AG04449 (cell line): ENCODE measurements at regions not wholly inside any gene's neighbourhood (a gene's known extent, or its start where the extent isn't known, plus 50 kb on each side); places are given as distances from the start of the nearest gene placed in this dataset.
"Not testable (repeated sequence)": the region's sequence is repeated elsewhere in the genome, so short reads cannot be mapped to it uniquely, and the experiment has no call there.

Experiments used
- CTCF ChIA-PET: fragments of 350-600 bp; formaldehyde crosslinking; extraction: SDS; loops from one replicate; lab custom pipeline; 2021; ENCODE audit warnings: antibody characterized with exemption; lab: Yijun Ruan, JAX
- POLR2A ChIA-PET: fragments of 400-600, 350-600 bp; formaldehyde crosslinking; extraction: SDS; loops from one replicate; lab custom pipeline; 2020; ENCODE audit warnings: antibody characterized with exemption, inconsistent platforms; lab: Yijun Ruan, JAX
- DNase-seq: peaks from one replicate; pipeline ENCODE4 v3.0.0-alpha.2; 2010; ENCODE audit warnings: low read depth, low spot score
- H3K4me3 ChIP-seq: 2 replicates; pipeline ENCODE4 v1.5.1; 2011; ENCODE audit warnings: low read depth, mild to moderate bottlenecking, control low read depth, low read length
- TF ChIP-seq, protein P1 (sequence below): IDR thresholded peaks from one replicate; pipeline ENCODE4 v1.5.1; 2011; ENCODE audit warnings: mild to moderate bottlenecking, moderate library complexity, low read length, control low read depth, inconsistent platforms; ENCODE audit not compliant: insufficient read depth; ENCODE audit errors: missing control alignments

DNA sequence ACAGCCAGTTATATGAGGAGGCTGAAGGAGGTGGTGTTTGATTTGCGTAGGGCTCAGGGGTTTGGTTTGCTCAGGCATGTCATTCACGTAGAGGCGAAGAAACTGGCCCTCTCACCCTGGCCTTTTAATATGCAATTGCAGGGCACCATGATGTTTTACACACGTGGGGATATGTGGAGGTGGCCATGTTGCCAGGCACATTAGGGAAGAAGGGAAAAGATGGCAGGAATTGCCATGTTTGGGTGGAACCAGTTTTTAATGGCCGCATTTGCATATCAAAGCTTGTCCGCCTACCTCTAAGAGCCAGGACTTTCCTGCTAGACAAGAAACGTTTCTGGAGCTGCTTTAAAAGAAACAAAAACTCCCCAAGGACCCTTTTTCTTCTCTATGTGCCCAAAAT, 1483.7 kb upstream of the GOT2 start:
- CTCF ChIA-PET, result no interaction called here
- POLR2A ChIA-PET, result no interaction called here
- TF ChIP-seq, protein P1, sequence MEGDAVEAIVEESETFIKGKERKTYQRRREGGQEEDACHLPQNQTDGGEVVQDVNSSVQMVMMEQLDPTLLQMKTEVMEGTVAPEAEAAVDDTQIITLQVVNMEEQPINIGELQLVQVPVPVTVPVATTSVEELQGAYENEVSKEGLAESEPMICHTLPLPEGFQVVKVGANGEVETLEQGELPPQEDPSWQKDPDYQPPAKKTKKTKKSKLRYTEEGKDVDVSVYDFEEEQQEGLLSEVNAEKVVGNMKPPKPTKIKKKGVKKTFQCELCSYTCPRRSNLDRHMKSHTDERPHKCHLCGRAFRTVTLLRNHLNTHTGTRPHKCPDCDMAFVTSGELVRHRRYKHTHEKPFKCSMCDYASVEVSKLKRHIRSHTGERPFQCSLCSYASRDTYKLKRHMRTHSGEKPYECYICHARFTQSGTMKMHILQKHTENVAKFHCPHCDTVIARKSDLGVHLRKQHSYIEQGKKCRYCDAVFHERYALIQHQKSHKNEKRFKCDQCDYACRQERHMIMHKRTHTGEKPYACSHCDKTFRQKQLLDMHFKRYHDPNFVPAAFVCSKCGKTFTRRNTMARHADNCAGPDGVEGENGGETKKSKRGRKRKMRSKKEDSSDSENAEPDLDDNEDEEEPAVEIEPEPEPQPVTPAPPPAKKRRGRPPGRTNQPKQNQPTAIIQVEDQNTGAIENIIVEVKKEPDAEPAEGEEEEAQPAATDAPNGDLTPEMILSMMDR, result no peak
- H3K4me3 ChIP-seq, result no peak overlapping the region
- no peak for DNase-seq

DNA sequence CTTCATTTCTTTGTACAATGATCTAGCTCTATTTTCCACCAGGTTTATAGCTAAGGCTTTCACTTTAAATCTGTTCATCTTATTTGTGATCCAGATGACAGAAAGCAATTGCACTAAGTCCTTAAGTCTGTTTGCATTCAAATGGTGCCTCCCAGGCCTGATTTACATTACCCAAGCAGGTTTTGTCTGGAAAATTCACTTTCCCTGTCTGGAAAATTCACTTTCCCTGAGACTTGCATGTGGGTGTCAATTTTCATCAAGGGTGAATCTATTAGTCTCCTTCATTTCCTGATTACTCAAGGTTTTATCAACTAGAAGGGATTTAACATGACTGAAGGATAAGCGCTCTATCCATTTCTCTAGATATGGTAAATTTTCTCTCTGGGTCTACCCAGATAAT, 1480.2 kb upstream of the GOT2 start:
- TF ChIP-seq, protein P1, result no peak
- CTCF ChIA-PET, result no interaction called here
- no peak overlapping the region for H3K4me3 ChIP-seq
- DNase-seq, result no peak
- POLR2A ChIA-PET, result no interaction called here

DNA sequence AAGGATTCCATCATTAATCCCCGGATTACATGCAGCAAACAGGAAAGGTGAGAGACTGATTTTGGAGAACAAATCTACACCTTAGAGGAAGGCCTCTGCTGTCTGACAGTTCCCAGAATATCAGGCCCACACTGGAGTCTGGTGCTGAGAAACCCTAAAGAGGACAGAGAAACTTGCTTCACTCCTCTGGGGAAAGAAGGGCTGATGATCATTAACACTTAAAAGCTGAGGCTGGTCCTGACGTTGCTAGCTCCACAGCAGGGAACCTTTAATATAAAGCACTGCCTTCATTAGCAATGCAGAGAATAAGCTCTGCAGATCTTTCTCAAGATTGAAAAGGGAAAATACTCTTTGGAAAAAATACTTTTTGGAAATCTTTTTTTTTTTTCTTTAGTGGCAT, 1472.4 kb upstream of the GOT2 start:
- no peak overlapping the region for H3K4me3 ChIP-seq
- no peak for DNase-seq
- TF ChIP-seq, protein P1, result no peak
- ChIA-PET CTCF (interaction anchor here (1.1 kb wide), 1 partner anchor 794 kb away, joined by 3 read pairs; no protein-coding TSS in a partner anchor), POLR2A (no interaction called here)

DNA sequence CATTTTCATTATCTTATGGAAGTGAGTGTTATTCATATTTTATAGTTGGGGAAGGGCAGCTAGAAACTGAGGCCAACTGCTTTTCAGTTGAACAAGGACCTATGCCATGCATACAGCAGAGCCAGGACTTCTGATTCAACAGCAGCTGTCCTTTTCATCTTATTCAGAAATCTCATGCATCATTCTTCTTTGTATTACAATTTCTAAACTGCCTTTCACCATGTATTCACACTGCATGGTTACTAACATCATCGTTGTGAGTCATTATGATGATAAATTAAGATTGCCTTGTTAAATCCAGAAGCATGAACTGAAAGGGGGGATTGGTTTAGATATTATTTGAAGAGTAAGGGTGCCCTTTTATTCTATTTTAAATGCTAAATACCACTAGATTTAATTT, 1470.1 kb upstream of the GOT2 start:
- POLR2A ChIA-PET, result no interaction called here
- DNase-seq, result no peak
- H3K4me3 ChIP-seq, result no peak overlapping the region
- CTCF ChIA-PET, result interaction anchor here (1.2 to 1.4 kb wide), 3 partner anchors 13 to 790 kb away, joined by 3 to 4 read pairs (median 3); no protein-coding TSS in a partner anchor
- TF ChIP-seq, protein P1, result no peak

DNA sequence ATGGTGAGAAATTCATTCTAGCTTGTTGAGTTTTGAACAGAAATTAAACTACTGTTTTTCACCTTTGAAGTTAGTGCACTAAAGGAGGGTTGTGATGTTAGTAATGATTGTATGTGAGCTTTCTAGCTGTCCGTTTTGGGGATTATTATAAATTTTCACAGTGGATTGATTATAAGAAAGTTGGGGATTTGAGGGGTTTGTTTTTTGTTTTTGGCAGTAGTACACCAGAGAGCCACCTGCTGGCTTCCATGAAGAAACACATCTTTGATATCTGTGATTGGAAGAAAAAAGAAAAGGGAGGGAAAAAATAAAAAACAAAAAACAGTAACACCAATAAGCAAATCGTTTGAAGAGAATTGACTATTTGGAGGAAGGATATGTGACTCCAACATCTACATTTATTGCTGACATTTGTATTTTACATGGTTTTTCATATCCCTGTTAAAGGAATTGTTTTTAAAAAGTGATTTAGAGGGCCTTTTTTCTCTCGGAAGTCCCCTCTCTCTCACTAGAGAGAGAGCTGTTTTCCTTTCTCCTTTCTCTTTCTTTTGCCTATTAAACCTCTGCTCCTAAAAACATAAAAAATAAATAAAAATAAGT, 1469.5 kb upstream of the GOT2 start:
- DNase-seq, result no peak
- TF ChIP-seq, protein P1, result peak; percentile 9
- no peak overlapping the region for H3K4me3 ChIP-seq
- ChIA-PET CTCF (interaction anchor here (0.7 to 1.4 kb wide), 4 partner anchors 12 to 1389 kb away, joined by 3 to 4 read pairs (median 4); no protein-coding TSS in a partner anchor), POLR2A (no interaction called here)

DNA sequence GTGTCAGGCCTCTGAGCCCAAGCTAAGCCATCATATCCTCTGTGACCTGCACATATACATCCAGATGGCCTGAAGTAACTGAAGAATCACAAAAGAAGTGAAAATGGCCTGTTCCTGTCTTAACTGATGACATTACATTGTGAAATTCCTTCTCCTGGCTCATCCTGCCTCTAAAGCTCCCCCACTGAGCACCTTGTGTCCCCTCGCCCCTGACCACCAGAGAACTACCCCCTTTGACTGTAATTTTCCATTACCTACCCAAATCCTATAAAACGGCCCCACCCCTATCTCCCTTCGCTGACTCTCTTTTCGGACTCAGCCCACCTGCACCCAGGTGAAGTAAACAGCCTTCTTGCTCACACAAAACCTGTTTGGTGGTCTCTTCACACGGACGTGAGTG, 1466.6 kb upstream of the GOT2 start:
- CTCF ChIA-PET, POLR2A ChIA-PET, H3K4me3 ChIP-seq, DNase-seq: not testable (repeated sequence)

DNA sequence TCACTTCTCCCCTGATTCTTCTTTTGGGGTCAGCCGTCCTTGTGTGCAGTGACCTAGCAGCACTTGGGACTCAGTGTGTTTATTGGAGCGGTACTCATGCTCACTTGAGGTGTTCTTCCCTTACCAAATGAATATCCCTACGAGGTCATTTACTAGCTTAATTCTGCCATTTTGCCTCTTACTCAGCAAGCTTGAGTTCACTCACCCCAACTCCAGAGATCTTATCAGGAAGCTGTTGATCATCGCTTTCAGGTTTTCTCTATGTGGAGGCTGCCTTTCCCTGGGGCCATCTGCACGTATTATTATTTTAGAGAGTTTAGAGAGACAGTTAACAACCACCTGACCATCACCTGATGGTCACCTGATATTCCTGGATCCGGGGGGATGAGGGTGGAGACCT, 1466.0 kb upstream of the GOT2 start:
- ChIA-PET CTCF (no interaction called here), POLR2A (no interaction called here)
- TF ChIP-seq, protein P1, result no peak
- no peak overlapping the region for H3K4me3 ChIP-seq
- DNase-seq, result no peak
